ENCODE measurements at regions not wholly inside any gene's neighbourhood (a gene's known extent, or its start where the extent isn't known, plus 50 kb on each side); places are given as distances from the start of the nearest gene placed in this dataset.

GRCh38 chrX:112367065-112367464 lies 284.5 kb upstream of the TRPC5 start:
- no peaks in the 10 kb centered on the region for H3K4me1 ChIP-seq (ENCODE audit: control insufficient read depth, insufficient read depth, low read length)
- H2BK15ac ChIP-seq (ENCODE audit: low read depth, low read length) = no peak overlapping the region
- no peak overlapping the region for H2BK120ac ChIP-seq (ENCODE audit: low read depth, low read length)
- no peak overlapping the region for H3K18ac ChIP-seq (ENCODE audit: low read depth, low read length)
- no peak overlapping the region for H3K9ac ChIP-seq (ENCODE audit: low read depth, low read length)
- H3K4ac ChIP-seq (ENCODE audit: low read depth, low read length) = no peak overlapping the region
- H3K4me2 ChIP-seq (ENCODE audit: low read depth, low read length) = no peak overlapping the region
- DNase-seq = no peak
- H4K5ac ChIP-seq (ENCODE audit: low read depth, low read length) = no peak overlapping the region
- ChIA-PET POLR2A (ENCODE audit: unreplicated experiment) (no interaction called here), CTCF (no interaction called here)
- H3K56ac ChIP-seq (ENCODE audit: extremely low read depth, insufficient read depth, low read length) = no peak overlapping the region
- no peaks in the 10 kb centered on the region for H4K20me1 ChIP-seq (ENCODE audit: insufficient read depth, low read length)
- intact Hi-C loops (cut with micrococcal nuclease) = loop anchor here (5.0 to 10.0 kb wide), 2 partner anchors 268 to 500 kb away; no protein-coding TSS in a partner anchor
- H2AK5ac ChIP-seq (ENCODE audit: low read depth, low read length) = no peak overlapping the region
- no peak for ATAC-seq (ENCODE audit: low read depth)
- no peak overlapping the region for H4K91ac ChIP-seq (ENCODE audit: insufficient read depth, low read depth, low read length)
- TF ChIP-seq MXI1 (IDR thresholded peaks at IDR 0.05; ENCODE audit: borderline replicate concordance, low read depth, low read length) = no peak
- no peak for TF ChIP-seq NFE2L2 (IDR thresholded peaks at IDR 0.05; ENCODE audit: low read depth, low read length)
- TF ChIP-seq USF2 (IDR thresholded peaks at IDR 0.05; ENCODE audit: low read depth, low read length) = no peak
- no peak for TF ChIP-seq SMC3 (IDR thresholded peaks at IDR 0.05; ENCODE audit: low read depth, low read length)
- TF ChIP-seq BHLHE40 (IDR thresholded peaks at IDR 0.05; ENCODE audit: low read depth, low read length) = no peak
- TF ChIP-seq MAZ (IDR thresholded peaks at IDR 0.05; ENCODE audit: borderline replicate concordance, low read depth, low read length) = no peak
- TF ChIP-seq RAD21 (IDR thresholded peaks at IDR 0.05; ENCODE audit: low read length) = no peak
- no peak for TF ChIP-seq MAFK (IDR thresholded peaks at IDR 0.05; ENCODE audit: low read depth, low read length)
- TF ChIP-seq CEBPB (IDR thresholded peaks at IDR 0.05; ENCODE audit: low read depth, low read length) = no peak
- TF ChIP-seq FOS (IDR thresholded peaks at IDR 0.05; ENCODE audit: low read depth, low read length) = no peak
- no peak for TF ChIP-seq POLR2A (IDR thresholded peaks at IDR 0.05; ENCODE audit: low read depth, low read length)
- no peak for TF ChIP-seq ELK1 (IDR thresholded peaks at IDR 0.05; ENCODE audit: borderline replicate concordance, low read depth, low read length)
- no peak for TF ChIP-seq CTCF (conservative IDR thresholded peaks at IDR 0.05; ENCODE audit: low read depth, low read length)
- H3K23ac ChIP-seq (ENCODE audit: low read depth, low read length) = no peak overlapping the region
- no peak overlapping the region for H3K14ac ChIP-seq (replicated peaks; ENCODE audit: low read depth, low read length)
- no peak overlapping the region for H2AK9ac ChIP-seq (replicated peaks; ENCODE audit: low read depth, low read length, poor library complexity)
- H4K8ac ChIP-seq (ENCODE audit: low read depth in 2 of 2, low read length in 2 of 2) = no peak overlapping the region
- H3K27ac ChIP-seq (ENCODE audit: insufficient read depth, low read length) = no peak overlapping the region
- H3K9me1 ChIP-seq (ENCODE audit: insufficient read depth, low read length) = no peaks in the 10 kb centered on the region
- peaks cover 1% of the 10 kb centered on the region; the same call in 1 of the 2 replicates for H3K27me3 ChIP-seq (ENCODE audit: control insufficient read depth, insufficient read depth, low read length)
- H3K79me1 ChIP-seq (ENCODE audit: low read depth in 1 of 2, low read length in 2 of 2) = no peaks in the 10 kb centered on the region
- no TSS peak for BruUV-seq (replicated peaks)
- no peaks in the 10 kb centered on the region for H3K36me3 ChIP-seq (ENCODE audit: control insufficient read depth, insufficient read depth, low read length)
- no peak overlapping the region for H2AFZ ChIP-seq (replicated peaks; ENCODE audit: low read length, poor library complexity)
- H2BK5ac ChIP-seq (ENCODE audit: low read depth, low read length, poor library complexity, severe bottlenecking) = no peak overlapping the region
- H3K4me3 ChIP-seq (ENCODE audit: insufficient read depth, low read depth, low read length) = no peak overlapping the region
- H3K9me3 ChIP-seq (ENCODE audit: control insufficient read depth, insufficient read depth, low read length) = no peaks in the 10 kb centered on the region
- dilution Hi-C loops (cut with HindIII; ENCODE audit: low sequenced_read_pairs, unreplicated experiment) = no loop called here
- no CpG with 5 or more reads among the region's 1 CpG for WGBS, 2 experiments (ENCODE audit: extremely low coverage in 2 of 2, insufficient read length in 1 of 2)
- no peak overlapping the region for H2BK20ac ChIP-seq (ENCODE audit: low read depth, low read length)
- in situ Hi-C loops (cut with MboI; ENCODE audit: low sequenced_read_pairs) = no loop called here
